Activated CD8-positive, alpha-beta T cell treated with anti-CD3 and anti-CD28 coated beads for 36 hours (primary cell): ENCODE measurements at regions not wholly inside any gene's neighbourhood (a gene's known extent, or its start where the extent isn't known, plus 50 kb on each side); places are given as distances from the start of the nearest gene placed in this dataset.
"Not testable (repeated sequence)": the region's sequence is repeated elsewhere in the genome, so short reads cannot be mapped to it uniquely, and the experiment has no call there.

Experiments
- ATAC-seq: fragments of 200-7000 bp; cut with Tn5 transposase; one replicate; pipeline ENCODE4 v1.10.0; 2021; ENCODE audit warnings: mild to moderate bottlenecking, moderate library complexity
- CTCF ChIA-PET: fragments of 350-600 bp; sonication (Branson Sonifier 250); formaldehyde crosslinking; loops from one replicate; lab custom pipeline; 2021; ENCODE audit warnings: antibody characterized with exemption; lab: Charles Lee
- POLR2A ChIA-PET: fragments of 350-600 bp; sonication (Branson Sonifier 250); formaldehyde crosslinking; loops from one replicate; lab custom pipeline; 2021; ENCODE audit warnings: antibody characterized with exemption; lab: Charles Lee
- DNase-seq: peaks from one replicate; pipeline ENCODE4 v3.0.0-alpha.2; 2020
- H3K27ac Mint-ChIP-seq: one replicate; pipeline ENCODE4 v1.8.0; 2021; ENCODE audit warnings: mild to moderate bottlenecking, mixed read lengths
- H3K27me3 Mint-ChIP-seq: one replicate; pipeline ENCODE4 v1.8.0; 2021; ENCODE audit warnings: mixed read lengths
- H3K36me3 Mint-ChIP-seq: one replicate; pipeline ENCODE4 v1.8.0; 2021; ENCODE audit warnings: low read depth, mixed read lengths
- H3K4me1 Mint-ChIP-seq: one replicate; pipeline ENCODE4 v1.8.0; 2021; ENCODE audit warnings: low read depth, mixed read lengths
- H3K4me3 Mint-ChIP-seq: one replicate; pipeline ENCODE4 v1.8.0; 2021; ENCODE audit warnings: mild to moderate bottlenecking, moderate library complexity, mixed read lengths
- H3K9me3 Mint-ChIP-seq: one replicate; pipeline ENCODE4 v1.8.0; 2021; ENCODE audit warnings: mixed read lengths
- intact Hi-C: fragments of 100-400 bp; cut with micrococcal nuclease; formaldehyde crosslinking; loops from one replicate; pipeline ENCODE4 v1.10.0; 2022
- TF ChIP-seq, protein P1 (sequence below): fragments of 200-600 bp; IDR thresholded peaks from one replicate; pipeline ENCODE4 v1.8.0; 2022; ENCODE audit warnings: antibody characterized with exemption, mild to moderate bottlenecking

DNA sequence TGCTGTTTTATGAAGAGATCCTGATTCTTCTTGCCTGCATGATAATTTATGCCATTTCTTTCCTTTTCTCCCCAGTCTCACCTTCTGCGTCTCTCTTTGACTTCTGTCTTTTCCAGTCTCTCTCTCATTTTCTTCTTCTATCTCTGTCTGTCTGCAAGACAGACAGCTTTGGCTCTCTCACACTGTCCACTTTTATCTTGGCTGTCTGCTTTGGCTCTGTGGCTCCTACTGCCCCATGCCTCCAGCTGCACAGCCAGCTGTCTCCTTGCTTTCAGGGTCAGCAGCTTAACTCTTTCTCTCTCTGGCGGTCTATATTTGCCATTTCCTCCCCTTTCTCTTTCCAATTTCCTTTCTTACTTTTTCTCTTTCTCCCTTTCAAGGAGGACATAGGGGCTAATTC lies 971.1 kb upstream of the COX7C start:
- no peak overlapping the region for H3K27ac Mint-ChIP-seq
- TF ChIP-seq, protein P1, sequence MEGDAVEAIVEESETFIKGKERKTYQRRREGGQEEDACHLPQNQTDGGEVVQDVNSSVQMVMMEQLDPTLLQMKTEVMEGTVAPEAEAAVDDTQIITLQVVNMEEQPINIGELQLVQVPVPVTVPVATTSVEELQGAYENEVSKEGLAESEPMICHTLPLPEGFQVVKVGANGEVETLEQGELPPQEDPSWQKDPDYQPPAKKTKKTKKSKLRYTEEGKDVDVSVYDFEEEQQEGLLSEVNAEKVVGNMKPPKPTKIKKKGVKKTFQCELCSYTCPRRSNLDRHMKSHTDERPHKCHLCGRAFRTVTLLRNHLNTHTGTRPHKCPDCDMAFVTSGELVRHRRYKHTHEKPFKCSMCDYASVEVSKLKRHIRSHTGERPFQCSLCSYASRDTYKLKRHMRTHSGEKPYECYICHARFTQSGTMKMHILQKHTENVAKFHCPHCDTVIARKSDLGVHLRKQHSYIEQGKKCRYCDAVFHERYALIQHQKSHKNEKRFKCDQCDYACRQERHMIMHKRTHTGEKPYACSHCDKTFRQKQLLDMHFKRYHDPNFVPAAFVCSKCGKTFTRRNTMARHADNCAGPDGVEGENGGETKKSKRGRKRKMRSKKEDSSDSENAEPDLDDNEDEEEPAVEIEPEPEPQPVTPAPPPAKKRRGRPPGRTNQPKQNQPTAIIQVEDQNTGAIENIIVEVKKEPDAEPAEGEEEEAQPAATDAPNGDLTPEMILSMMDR = no peak
- H3K4me1 Mint-ChIP-seq = no peaks in the 10 kb centered on the region
- ChIA-PET POLR2A (no interaction called here), CTCF (no interaction called here)
- intact Hi-C loops = no loop called here
- H3K9me3 Mint-ChIP-seq = no peaks in the 10 kb centered on the region
- no peak overlapping the region for H3K4me3 Mint-ChIP-seq
- no peaks in the 10 kb centered on the region for H3K36me3 Mint-ChIP-seq
- DNase-seq (no peak), ATAC-seq (no peak)
- no peaks in the 10 kb centered on the region for H3K27me3 Mint-ChIP-seq

DNA sequence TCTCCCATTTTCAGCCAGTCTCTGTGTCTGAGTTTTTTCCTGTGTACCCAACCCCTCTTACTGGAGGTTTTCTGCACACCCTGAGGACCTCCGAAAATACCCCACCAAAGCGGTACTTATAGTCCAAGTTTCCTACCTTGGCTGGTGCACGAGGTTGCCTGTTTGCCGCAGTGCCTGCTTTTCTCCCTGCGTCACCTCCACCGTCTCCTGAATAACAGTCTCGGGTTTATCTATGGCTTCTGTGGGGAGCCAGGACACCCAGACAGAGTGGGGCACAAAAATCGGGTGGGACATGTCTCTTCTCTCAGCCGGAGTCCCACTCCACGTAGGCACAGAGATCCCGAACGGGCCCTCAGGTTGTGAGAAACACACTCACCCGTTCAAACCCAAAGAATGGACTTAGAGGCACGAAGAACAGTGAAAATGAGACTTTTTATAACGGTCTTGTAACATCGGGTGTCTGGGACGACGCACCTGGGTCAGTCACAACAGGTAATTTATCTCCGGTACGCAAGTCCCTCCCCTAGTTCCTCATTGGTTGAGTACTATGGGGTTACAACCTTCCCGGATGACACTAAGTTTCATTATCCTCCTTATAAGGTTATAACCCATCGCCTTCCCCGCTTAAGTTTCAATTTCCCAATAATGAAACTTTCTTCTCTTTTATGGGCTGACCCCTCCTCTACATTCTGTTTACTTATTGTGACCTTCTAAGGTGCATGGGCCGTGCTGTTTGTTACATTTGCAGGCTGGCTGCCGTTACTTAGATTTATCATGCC lies 970.2 kb upstream of the COX7C start:
- Mint-ChIP-seq H3K36me3 (no peaks in the 10 kb centered on the region), H3K9me3 (no peaks in the 10 kb centered on the region), H3K4me1 (no peaks in the 10 kb centered on the region), H3K4me3 (no peak overlapping the region), H3K27ac (no peak overlapping the region), H3K27me3 (no peaks in the 10 kb centered on the region)
- ChIA-PET POLR2A (no interaction called here), CTCF (no interaction called here)
- TF ChIP-seq, protein P1 = no peak
- ATAC-seq = no peak
- intact Hi-C loops = no loop called here
- DNase-seq = no peak

DNA sequence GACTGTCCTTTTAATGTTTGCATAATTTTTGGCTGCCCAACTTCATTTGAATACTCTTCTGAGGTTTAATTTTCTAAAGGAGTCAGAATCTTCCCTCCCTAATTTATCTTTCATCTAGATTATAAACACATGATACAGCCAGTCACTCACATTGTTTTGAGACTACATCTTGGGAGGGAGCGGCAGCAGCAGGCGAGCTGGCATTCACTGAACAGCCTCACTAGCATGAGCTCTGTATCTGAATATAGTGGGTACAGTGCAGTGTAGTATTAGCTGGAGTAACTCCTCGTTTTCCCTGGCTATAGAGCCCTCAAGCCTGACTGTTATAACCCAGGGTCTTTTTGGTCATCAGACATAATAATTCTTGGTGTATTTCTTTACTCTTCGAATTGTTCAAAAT lies 969.2 kb upstream of the COX7C start:
- POLR2A ChIA-PET = no interaction called here
- ATAC-seq (no peak), DNase-seq (no peak)
- H3K4me3 Mint-ChIP-seq = no peak overlapping the region
- CTCF ChIA-PET = no interaction called here
- H3K36me3 Mint-ChIP-seq = no peaks in the 10 kb centered on the region
- H3K27me3 Mint-ChIP-seq = no peaks in the 10 kb centered on the region
- no peaks in the 10 kb centered on the region for H3K9me3 Mint-ChIP-seq
- intact Hi-C loops = no loop called here
- TF ChIP-seq, protein P1 = no peak
- H3K4me1 Mint-ChIP-seq = no peaks in the 10 kb centered on the region
- no peak overlapping the region for H3K27ac Mint-ChIP-seq

DNA sequence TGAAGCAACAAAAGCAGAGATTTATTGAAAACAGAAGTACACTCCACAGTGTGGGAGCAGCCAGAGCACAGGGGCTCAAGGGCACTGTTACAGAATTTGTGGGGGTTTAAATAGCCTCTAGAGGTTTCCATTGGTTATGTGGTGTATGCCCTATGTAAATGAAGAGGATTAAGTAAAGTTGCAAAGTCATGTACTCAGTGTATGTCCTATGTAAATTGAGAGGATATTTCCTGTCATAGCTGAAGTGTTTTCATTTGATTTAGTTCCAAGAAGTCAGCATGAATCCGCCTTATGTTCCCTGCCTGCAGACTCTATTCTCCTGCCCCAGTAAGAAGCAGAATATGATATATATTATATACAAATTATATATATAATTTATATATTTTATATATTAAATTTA lies 966.0 kb upstream of the COX7C start:
- ATAC-seq = no peak
- CTCF ChIA-PET = no interaction called here

DNA sequence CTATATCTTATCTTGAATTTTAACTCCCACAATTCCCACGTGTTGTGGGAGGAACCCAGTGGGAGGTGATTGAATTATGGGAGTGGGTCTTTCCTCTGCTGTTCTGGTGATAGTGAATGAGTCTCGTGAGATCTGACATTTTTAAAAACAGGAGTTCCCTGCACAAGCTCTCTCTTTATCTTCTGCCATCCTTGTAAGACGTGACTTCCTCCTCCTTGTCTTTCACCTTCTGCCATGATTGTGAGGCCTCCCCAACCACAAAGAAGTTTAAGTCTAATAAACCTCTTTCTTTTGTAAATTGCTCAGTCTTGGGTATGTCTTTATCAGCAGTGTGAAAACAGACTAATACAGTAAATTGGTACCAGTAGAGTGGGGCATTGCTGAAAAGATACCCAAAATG lies 963.6 kb upstream of the COX7C start:
- CTCF ChIA-PET, H3K27ac Mint-ChIP-seq, H3K36me3 Mint-ChIP-seq, H3K27me3 Mint-ChIP-seq, DNase-seq, H3K4me1 Mint-ChIP-seq, POLR2A ChIA-PET, intact Hi-C loops, ATAC-seq, H3K4me3 Mint-ChIP-seq: not testable (repeated sequence)
- peaks cover 14% of the 10 kb centered on the region for H3K9me3 Mint-ChIP-seq

More for the DNA sequence above, 966.0 kb upstream of the COX7C start:
- Mint-ChIP-seq H3K27me3 (no peaks in the 10 kb centered on the region), H3K36me3 (no peaks in the 10 kb centered on the region), H3K9me3 (peaks cover 11% of the 10 kb centered on the region), H3K4me3 (no peak overlapping the region), H3K4me1 (no peaks in the 10 kb centered on the region), H3K27ac (no peak overlapping the region)
- TF ChIP-seq, protein P1 = no peak
- intact Hi-C loops = no loop called here
- POLR2A ChIA-PET = no interaction called here
- DNase-seq = no peak
